Cardiac muscle cell (in vitro differentiated cells and primary cell): ENCODE measurements at regions not wholly inside any gene's neighbourhood (a gene's known extent, or its start where the extent isn't known, plus 50 kb on each side); places are given as distances from the start of the nearest gene placed in this dataset.
"Not testable (repeated sequence)": the region's sequence is repeated elsewhere in the genome, so short reads cannot be mapped to it uniquely, and the experiment has no call there.

Source experiments
- DNase-seq, 2 donors: peaks; one replicate each; pipeline versions ENCODE4 v3.0.0 to v3.0.0-alpha.2; 2010 to 2017; ENCODE audit warnings: low read depth in 1 of 2, low spot score in 1 of 2
- H3K27ac ChIP-seq: fragments of 200-600 bp; sonication (generic); 2 replicates; pipeline ENCODE4 v1.5.1; 2016
- H3K27me3 ChIP-seq: fragments of 200-600 bp; sonication (generic); 2 replicates; pipeline ENCODE4 v1.6.0; 2016; ENCODE audit warnings: control low read depth
- H3K36me3 ChIP-seq: fragments of 200-600 bp; sonication (generic); 2 replicates; pipeline ENCODE4 v1.5.1; 2016; ENCODE audit warnings: control low read depth
- H3K4me1 ChIP-seq: fragments of 200-600 bp; sonication (generic); 2 replicates; pipeline ENCODE4 v1.8.1; 2017; ENCODE audit warnings: low read depth, mild to moderate bottlenecking, mixed run types
- H3K4me3 ChIP-seq: fragments of 200-600 bp; sonication (generic); 2 replicates; pipeline ENCODE4 v1.5.1; 2016; ENCODE audit warnings: mild to moderate bottlenecking
- H3K9me3 ChIP-seq: fragments of 200-600 bp; sonication (generic); 2 replicates; pipeline ENCODE4 v1.5.1; 2017; ENCODE audit warnings: low read depth, mild to moderate bottlenecking, control low read depth
- TF ChIP-seq, protein P1 (sequence below): IDR thresholded peaks from 2 replicates; pipeline ENCODE4 v1.5.1; 2012; ENCODE audit warnings: low read depth, mild to moderate bottlenecking, low read length

DNA sequence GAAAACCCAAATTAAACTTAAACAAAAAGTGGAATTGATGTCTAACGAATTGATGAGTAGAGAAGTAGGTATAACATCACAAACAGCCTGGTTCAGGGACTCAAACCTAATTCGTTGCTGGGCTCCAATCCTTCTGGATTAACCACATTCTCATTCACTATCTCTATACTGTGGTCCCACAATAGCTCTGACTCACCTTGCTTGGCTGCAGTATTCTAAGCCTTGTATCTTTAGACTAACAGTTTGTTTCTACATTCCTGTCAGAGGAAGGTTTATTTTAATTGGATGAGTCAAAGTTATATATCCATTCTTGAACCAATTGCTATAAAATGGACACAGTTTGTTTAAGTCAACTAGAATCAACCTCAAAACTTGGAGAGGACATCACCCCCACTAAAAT is 530.5 kb upstream of the PTCHD4 start:
- peak in 1 of 2 donors; percentile 4 for DNase-seq
- Histone ChIP-seq H3K36me3 (no peaks in the 10 kb centered on the region), H3K4me3 (no peak overlapping the region), H3K9me3 (peaks cover 5% of the 10 kb centered on the region), H3K4me1 (no peaks in the 10 kb centered on the region), H3K27me3 (no peaks in the 10 kb centered on the region), H3K27ac (no peak overlapping the region)
- TF ChIP-seq, protein P1, sequence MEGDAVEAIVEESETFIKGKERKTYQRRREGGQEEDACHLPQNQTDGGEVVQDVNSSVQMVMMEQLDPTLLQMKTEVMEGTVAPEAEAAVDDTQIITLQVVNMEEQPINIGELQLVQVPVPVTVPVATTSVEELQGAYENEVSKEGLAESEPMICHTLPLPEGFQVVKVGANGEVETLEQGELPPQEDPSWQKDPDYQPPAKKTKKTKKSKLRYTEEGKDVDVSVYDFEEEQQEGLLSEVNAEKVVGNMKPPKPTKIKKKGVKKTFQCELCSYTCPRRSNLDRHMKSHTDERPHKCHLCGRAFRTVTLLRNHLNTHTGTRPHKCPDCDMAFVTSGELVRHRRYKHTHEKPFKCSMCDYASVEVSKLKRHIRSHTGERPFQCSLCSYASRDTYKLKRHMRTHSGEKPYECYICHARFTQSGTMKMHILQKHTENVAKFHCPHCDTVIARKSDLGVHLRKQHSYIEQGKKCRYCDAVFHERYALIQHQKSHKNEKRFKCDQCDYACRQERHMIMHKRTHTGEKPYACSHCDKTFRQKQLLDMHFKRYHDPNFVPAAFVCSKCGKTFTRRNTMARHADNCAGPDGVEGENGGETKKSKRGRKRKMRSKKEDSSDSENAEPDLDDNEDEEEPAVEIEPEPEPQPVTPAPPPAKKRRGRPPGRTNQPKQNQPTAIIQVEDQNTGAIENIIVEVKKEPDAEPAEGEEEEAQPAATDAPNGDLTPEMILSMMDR = no peak

DNA sequence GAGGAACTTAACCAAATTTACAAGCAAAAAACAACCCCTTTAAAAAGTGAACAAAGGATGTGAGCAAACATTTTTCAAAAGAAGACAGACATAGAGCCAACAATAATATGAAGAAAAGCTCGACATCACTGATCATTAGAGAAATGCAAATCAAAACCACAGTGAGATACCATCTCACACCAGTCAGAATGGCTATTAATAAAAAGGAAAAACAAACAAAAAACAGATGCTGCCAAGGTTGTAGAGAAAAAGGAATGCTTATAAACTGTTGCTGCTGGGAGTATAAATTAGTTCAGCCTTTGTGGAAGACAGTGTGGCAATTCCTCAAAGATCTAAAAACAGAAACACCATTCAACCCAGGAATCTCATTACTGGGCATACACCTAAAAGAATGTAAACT is 527.8 kb upstream of the PTCHD4 start:
- DNase-seq, H3K27ac ChIP-seq, H3K9me3 ChIP-seq, H3K4me3 ChIP-seq, H3K4me1 ChIP-seq, H3K27me3 ChIP-seq, H3K36me3 ChIP-seq: not testable (repeated sequence)

DNA sequence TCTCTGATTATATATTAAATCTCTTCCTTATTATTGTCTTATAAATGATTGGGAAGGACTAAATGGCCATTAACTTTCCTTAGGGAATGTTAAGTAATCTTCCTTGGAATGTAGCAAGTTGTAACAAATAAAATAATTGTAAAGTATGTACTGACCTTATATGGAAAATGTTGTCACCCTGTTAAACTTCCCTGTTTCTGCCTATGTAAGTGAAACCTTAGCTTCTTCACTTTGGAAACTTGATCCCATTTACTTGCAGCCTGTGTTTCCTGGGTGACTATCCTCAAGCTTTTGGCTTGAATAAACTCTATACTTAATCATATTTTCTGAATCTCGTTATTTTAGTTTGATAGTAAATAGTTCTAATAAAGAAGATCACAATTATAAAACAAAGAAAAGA is 519.5 kb upstream of the PTCHD4 start:
- no peaks in the 10 kb centered on the region for H3K27me3 ChIP-seq
- TF ChIP-seq, protein P1 = no peak
- H3K4me3 ChIP-seq = no peak overlapping the region
- no peaks in the 10 kb centered on the region for H3K4me1 ChIP-seq
- H3K9me3 ChIP-seq = no peaks in the 10 kb centered on the region
- no peaks in the 10 kb centered on the region for H3K36me3 ChIP-seq
- no peak overlapping the region for H3K27ac ChIP-seq
- DNase-seq = no peak

DNA sequence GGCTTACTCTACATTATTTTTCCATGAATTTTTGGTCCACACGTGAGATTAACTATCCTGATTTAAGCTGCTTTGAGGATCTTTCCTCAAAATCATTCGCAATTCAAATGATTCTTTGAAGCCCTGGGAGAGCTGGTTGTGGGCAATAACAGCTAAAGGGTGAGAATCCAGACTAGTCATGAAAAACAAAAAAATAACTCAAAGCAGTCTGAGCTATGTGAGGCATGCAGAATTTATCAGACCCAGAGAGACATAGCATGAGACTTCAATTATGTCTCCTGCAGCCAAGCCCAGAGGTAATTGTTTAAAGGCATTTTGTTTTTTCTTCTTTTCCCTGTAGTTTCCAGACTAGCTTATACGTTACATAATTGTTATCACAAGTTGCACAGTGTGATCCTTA is 517.3 kb upstream of the PTCHD4 start:
- peak; percentile 0 to 6 for DNase-seq

GRCh38 chr6:48626421-48626820 is 515.4 kb upstream of the PTCHD4 start:
- Histone ChIP-seq H3K36me3 (no peaks in the 10 kb centered on the region), H3K27ac (no peak overlapping the region), H3K4me1 (no peaks in the 10 kb centered on the region), H3K4me3 (no peak overlapping the region), H3K9me3 (no peaks in the 10 kb centered on the region), H3K27me3 (no peaks in the 10 kb centered on the region)
- no peak for DNase-seq
- TF ChIP-seq, protein P1 = no peak

More for the DNA sequence above, 517.3 kb upstream of the PTCHD4 start:
- no peaks in the 10 kb centered on the region for H3K36me3 ChIP-seq
- no peaks in the 10 kb centered on the region for H3K4me1 ChIP-seq
- H3K4me3 ChIP-seq = no peak overlapping the region
- TF ChIP-seq, protein P1 = no peak
- H3K27me3 ChIP-seq = no peaks in the 10 kb centered on the region
- no peaks in the 10 kb centered on the region for H3K9me3 ChIP-seq
- H3K27ac ChIP-seq = no peak overlapping the region

DNA sequence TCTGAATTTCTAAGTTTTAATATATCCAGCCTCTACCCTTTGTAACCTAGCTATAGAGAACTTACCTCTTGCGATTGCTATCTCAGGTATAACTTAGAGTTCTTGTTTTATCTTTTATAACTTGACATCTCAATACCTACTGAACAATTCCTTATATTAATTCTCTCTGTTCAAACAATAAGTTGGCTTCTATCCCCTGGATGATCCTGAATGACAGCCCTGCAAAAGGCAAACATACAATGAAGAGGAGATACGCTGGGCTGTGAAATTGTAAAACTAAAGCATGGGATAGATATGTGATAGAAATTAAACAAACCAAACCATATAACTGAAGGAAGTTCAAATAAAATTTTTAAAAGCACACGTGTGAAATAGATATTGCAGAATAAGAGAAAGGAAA is 513.6 kb upstream of the PTCHD4 start:
- Histone ChIP-seq H3K9me3 (no peaks in the 10 kb centered on the region), H3K27ac (no peak overlapping the region), H3K4me3 (no peak overlapping the region), H3K27me3 (no peaks in the 10 kb centered on the region), H3K36me3 (no peaks in the 10 kb centered on the region), H3K4me1 (no peaks in the 10 kb centered on the region)
- TF ChIP-seq, protein P1 = no peak
- no peak for DNase-seq
